Erythroblast (primary cell): ENCODE measurements at regions not wholly inside any gene's neighbourhood (a gene's known extent, or its start where the extent isn't known, plus 50 kb on each side); places are given as distances from the start of the nearest gene placed in this dataset.

ENCODE experiments used
- GATA1 ChIP-seq: IDR thresholded peaks from 2 replicates; pipeline ENCODE4 v1.6.1; 2011; ENCODE audit warnings: low read depth, mild to moderate bottlenecking, control low read depth, low read length, moderate library complexity
- POLR2A ChIP-seq: IDR thresholded peaks from 2 replicates; pipeline ENCODE4 v1.6.1; 2011; ENCODE audit warnings: mild to moderate bottlenecking, low read length

- TF ChIP-seq POLR2A (no peak), GATA1 (no peak)
These were observed 234.8 kb upstream of the GADL1 start for GRCh38 chr3:31129241-31129640.
